ENCODE measurements at regions not wholly inside any gene's neighbourhood (a gene's known extent, or its start where the extent isn't known, plus 50 kb on each side); places are given as distances from the start of the nearest gene placed in this dataset.

- H3K4me1 ChIP-seq (ENCODE audit: control insufficient read depth in 2 of 2, insufficient read depth in 2 of 2, low read length in 2 of 2): no peaks in the 10 kb centered on the region
- Mint-ChIP-seq H3K4me1 (no peaks in the 10 kb centered on the region), H3K27me3 (peaks cover 3% of the 10 kb centered on the region), H3K27ac (no peak overlapping the region), H3K4me3 (no peak overlapping the region), H3K9me3 (ENCODE audit: insufficient read depth) (no peaks in the 10 kb centered on the region)
- H3K36me3 ChIP-seq (replicated peaks in 1 of 2; ENCODE audit: control extremely low read depth in 1 of 2, control insufficient read depth in 1 of 2, extremely low read depth in 1 of 2, insufficient read depth in 2 of 2, low read length in 1 of 2): no peaks in the 10 kb centered on the region
- H3K27me3 ChIP-seq (replicated peaks in 1 of 4; ENCODE audit: control extremely low read depth in 1 of 4, control insufficient read depth in 3 of 4, insufficient read depth in 4 of 4, low read length in 3 of 4): no peaks in the 10 kb centered on the region
- no peaks in the 10 kb centered on the region for H3K9me3 ChIP-seq (ENCODE audit: control extremely low read depth in 1 of 3, control insufficient read depth in 2 of 3, insufficient read depth in 1 of 3, low read length in 2 of 3)
- TF ChIP-seq CTCF (IDR thresholded peaks at IDR 0.05) (no peak), EZH2 (IDR thresholded peaks at IDR 0.05; ENCODE audit: borderline replicate concordance, insufficient read depth, low read depth, low read length, poor library complexity, severe bottlenecking) (no peak)
- ATAC-seq (ENCODE audit: low read depth): no peak
- intact Hi-C loops (cut with micrococcal nuclease): no loop called here
- ChIA-PET POLR2A (no interaction called here), CTCF (no interaction called here)
- 64% methylated on average over 2 of the region's 3 CpGs for WGBS (ENCODE audit: insufficient coverage)
- H2AFZ ChIP-seq (ENCODE audit: insufficient read depth, low read depth, low read length, poor library complexity, severe bottlenecking): no peak overlapping the region
- no peak for DNase-seq
- no peak overlapping the region for H3K4me3 ChIP-seq (ENCODE audit: control extremely low read depth in 1 of 5, extremely low read depth in 1 of 5, insufficient read depth in 1 of 5, low read depth in 2 of 5, low read length in 4 of 5)
- no peaks in the 10 kb centered on the region for H4K20me1 ChIP-seq (ENCODE audit: control insufficient read depth, insufficient read depth, low read length, poor library complexity, severe bottlenecking)
- H3K27ac ChIP-seq (ENCODE audit: low read length in 2 of 2): no peak overlapping the region
- no peaks in the 10 kb centered on the region for H3K79me2 ChIP-seq (ENCODE audit: control insufficient read depth, insufficient read depth, low read length)
- no peak overlapping the region for H3K4me2 ChIP-seq (replicated peaks; ENCODE audit: low read depth, low read length, poor library complexity, severe bottlenecking)
- H3K9ac ChIP-seq (ENCODE audit: low read length): no peak overlapping the region
Measured at GRCh38 chr10:111524134-111524533, 447.3 kb downstream of the ADRA2A start.

GRCh38 chr10:111525696-111526095 lies 448.9 kb downstream of the ADRA2A start:
- H3K79me2 ChIP-seq (ENCODE audit: control insufficient read depth, insufficient read depth, low read length): no peaks in the 10 kb centered on the region
- no peak overlapping the region for H3K4me2 ChIP-seq (replicated peaks; ENCODE audit: low read depth, low read length, poor library complexity, severe bottlenecking)
- H3K4me1 Mint-ChIP-seq: no peaks in the 10 kb centered on the region
- H4K20me1 ChIP-seq (ENCODE audit: control insufficient read depth, insufficient read depth, low read length, poor library complexity, severe bottlenecking): no peaks in the 10 kb centered on the region
- H3K27ac ChIP-seq (ENCODE audit: low read length in 2 of 2): no peak overlapping the region
- H3K9me3 Mint-ChIP-seq (ENCODE audit: insufficient read depth): no peaks in the 10 kb centered on the region
- peaks cover 3% of the 10 kb centered on the region for H3K27me3 Mint-ChIP-seq
- POLR2A ChIA-PET: no interaction called here
- H3K4me3 ChIP-seq (ENCODE audit: control extremely low read depth in 1 of 5, extremely low read depth in 1 of 5, insufficient read depth in 1 of 5, low read depth in 2 of 5, low read length in 4 of 5): no peak overlapping the region
- no peaks in the 10 kb centered on the region for H3K36me3 ChIP-seq (replicated peaks in 1 of 2; ENCODE audit: control extremely low read depth in 1 of 2, control insufficient read depth in 1 of 2, extremely low read depth in 1 of 2, insufficient read depth in 2 of 2, low read length in 1 of 2)
- CTCF ChIA-PET: no interaction called here
- no peaks in the 10 kb centered on the region for H3K27me3 ChIP-seq (replicated peaks in 1 of 4; ENCODE audit: control extremely low read depth in 1 of 4, control insufficient read depth in 3 of 4, insufficient read depth in 4 of 4, low read length in 3 of 4)
- intact Hi-C loops (cut with micrococcal nuclease): no loop called here
- DNase-seq (no peak), ATAC-seq (ENCODE audit: low read depth) (no peak)
- H3K9ac ChIP-seq (ENCODE audit: low read length): no peak overlapping the region
- H3K9me3 ChIP-seq (ENCODE audit: control extremely low read depth in 1 of 3, control insufficient read depth in 2 of 3, insufficient read depth in 1 of 3, low read length in 2 of 3): no peaks in the 10 kb centered on the region
- no peak overlapping the region for H3K27ac Mint-ChIP-seq
- H3K4me3 Mint-ChIP-seq: no peak overlapping the region
- TF ChIP-seq CTCF (IDR thresholded peaks at IDR 0.05) (no peak), EZH2 (IDR thresholded peaks at IDR 0.05; ENCODE audit: borderline replicate concordance, insufficient read depth, low read depth, low read length, poor library complexity, severe bottlenecking) (no peak)
- H2AFZ ChIP-seq (ENCODE audit: insufficient read depth, low read depth, low read length, poor library complexity, severe bottlenecking): no peak overlapping the region
- no peaks in the 10 kb centered on the region for H3K4me1 ChIP-seq (ENCODE audit: control insufficient read depth in 2 of 2, insufficient read depth in 2 of 2, low read length in 2 of 2)
